Stimulated activated naive B cell treated with anti-CD40 and anti-IgM and Interleukin-4, amounts not matched to agents 10 μg/mL and 1 μg/mL and 100 μg/mL, for 72 hours (primary cell): ENCODE measurements at regions not wholly inside any gene's neighbourhood (a gene's known extent, or its start where the extent isn't known, plus 50 kb on each side); places are given as distances from the start of the nearest gene placed in this dataset.
A peak's percentile ranks its signal among the peaks of the same experiment; 100 is the strongest.

ENCODE experiments used
- ATAC-seq, 2 donors: fragments of 150-1000 bp; cut with Tn5 transposase; replicated peaks; 2 replicates each; pipeline ENCODE4 v1.10.0; 2021; ENCODE audit warnings: moderate library complexity in 1 of 2
- DNase-seq: peaks from one replicate; pipeline ENCODE4 v3.0.0; 2021
- H3K27ac Mint-ChIP-seq: one replicate; pipeline ENCODE4 v1.8.0; 2022; ENCODE audit warnings: mild to moderate bottlenecking, mixed read lengths
- H3K27me3 Mint-ChIP-seq, 2 donors: one replicate each; pipeline ENCODE4 v1.8.0; 2022; ENCODE audit warnings: mixed read lengths in 2 of 2
- H3K36me3 Mint-ChIP-seq, 2 donors: one replicate each; pipeline ENCODE4 v1.8.0; 2022; ENCODE audit warnings: mixed read lengths in 2 of 2, mild to moderate bottlenecking in 1 of 2
- H3K4me1 Mint-ChIP-seq, 2 donors: one replicate each; pipeline ENCODE4 v1.8.0; 2022; ENCODE audit warnings: mixed read lengths in 2 of 2, mild to moderate bottlenecking in 1 of 2
- H3K4me3 Mint-ChIP-seq, 2 donors: one replicate each; pipeline ENCODE4 v1.8.0; 2022; ENCODE audit warnings: mild to moderate bottlenecking in 2 of 2, mixed read lengths in 2 of 2, moderate library complexity in 1 of 2
- H3K9me3 Mint-ChIP-seq, 2 donors: one replicate each; pipeline ENCODE4 v1.8.0; 2022; ENCODE audit warnings: mixed read lengths in 2 of 2, mild to moderate bottlenecking in 1 of 2

DNA sequence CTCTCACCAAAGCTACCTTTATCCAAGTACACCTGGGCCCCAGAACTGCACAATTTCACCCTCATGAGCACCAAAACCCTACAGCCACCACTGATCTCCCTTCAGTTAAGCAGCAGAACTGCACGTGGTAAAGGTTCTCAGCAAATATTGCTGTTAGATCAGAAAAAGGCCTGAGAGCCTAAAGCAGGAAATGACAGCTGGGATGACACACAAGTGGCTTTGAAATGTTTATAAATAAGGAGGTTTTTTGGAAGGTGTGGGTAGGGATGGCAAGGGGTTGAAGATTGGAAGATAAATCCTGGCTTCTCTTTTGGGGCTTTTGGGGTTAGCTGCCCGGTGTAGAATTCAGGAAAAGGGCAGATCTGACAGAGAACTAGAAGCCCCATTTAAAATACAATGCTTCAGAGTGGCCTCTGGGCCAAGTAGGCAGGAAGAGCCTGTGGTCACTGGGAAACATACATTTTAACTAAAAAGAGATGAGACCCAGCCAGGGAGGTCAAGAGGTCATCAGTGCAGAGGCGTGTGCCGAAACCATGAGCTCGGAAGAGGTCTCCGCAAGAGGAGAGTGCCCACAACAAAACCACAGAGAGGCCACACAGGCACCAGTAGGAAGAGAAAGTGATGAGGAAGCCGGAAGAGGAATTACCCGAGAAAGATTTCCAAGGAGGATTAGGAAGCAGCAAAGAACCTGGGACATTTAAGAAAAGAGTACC lies 916.5 kb downstream of the NLGN4Y start:
- Mint-ChIP-seq H3K36me3 (no peaks in the 10 kb centered on the region), H3K27me3 (no peaks in the 10 kb centered on the region), H3K27ac (no peak overlapping the region), H3K4me3 (no peak overlapping the region), H3K4me1 (no peaks in the 10 kb centered on the region), H3K9me3 (peaks cover 0 to 2% of the 10 kb centered on the region in 2 donors)
- ATAC-seq: no peak
- no peak for DNase-seq

DNA sequence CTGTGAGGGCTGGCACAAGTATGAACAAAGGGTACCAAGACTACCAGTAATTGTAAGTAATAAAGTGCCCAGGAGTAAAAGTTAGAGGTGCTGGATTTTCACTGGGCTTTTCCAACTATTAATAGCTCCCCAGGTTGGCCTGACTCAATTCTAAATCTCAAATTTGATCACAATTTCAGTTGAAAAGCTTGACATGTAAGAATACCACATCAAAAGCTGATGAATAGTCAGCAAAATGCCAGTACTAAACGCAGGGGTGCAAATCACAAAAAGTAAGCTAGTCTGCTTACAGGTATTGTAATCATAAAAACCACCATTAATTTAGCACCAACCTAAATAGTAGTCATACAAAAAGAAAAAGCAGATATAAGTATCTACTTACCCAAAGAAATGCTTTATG lies 917.5 kb downstream of the NLGN4Y start:
- Mint-ChIP-seq H3K9me3 (peaks cover 0 to 2% of the 10 kb centered on the region in 2 donors), H3K4me3 (no peak overlapping the region), H3K27me3 (no peaks in the 10 kb centered on the region), H3K27ac (no peak overlapping the region), H3K36me3 (no peaks in the 10 kb centered on the region), H3K4me1 (no peaks in the 10 kb centered on the region)
- ATAC-seq: no peak
- DNase-seq: no peak

DNA sequence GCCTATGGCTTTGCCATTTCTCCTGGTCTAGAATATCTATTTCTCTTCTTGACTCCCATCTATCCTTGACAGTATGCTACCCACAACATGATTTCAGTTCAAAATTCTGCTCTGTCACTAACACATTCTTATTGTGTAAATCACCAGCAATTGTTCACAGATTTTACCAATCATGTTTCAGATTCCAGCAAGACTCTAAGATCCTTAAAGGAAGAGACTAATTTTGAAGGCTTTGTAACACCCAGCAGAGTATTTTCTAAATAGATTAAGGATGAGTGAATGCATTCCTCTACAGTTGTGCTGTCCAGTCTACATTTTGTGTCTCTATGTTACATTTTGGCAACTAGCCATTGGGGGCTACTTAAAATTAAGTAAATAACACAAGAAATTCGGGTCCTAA lies 921.5 kb downstream of the NLGN4Y start:
- no peak overlapping the region for H3K4me3 Mint-ChIP-seq
- no peak overlapping the region for H3K27ac Mint-ChIP-seq
- H3K27me3 Mint-ChIP-seq: no peaks in the 10 kb centered on the region
- DNase-seq (no peak), ATAC-seq (no peak)
- no peaks in the 10 kb centered on the region for H3K4me1 Mint-ChIP-seq
- no peaks in the 10 kb centered on the region for H3K9me3 Mint-ChIP-seq
- H3K36me3 Mint-ChIP-seq: no peaks in the 10 kb centered on the region

DNA sequence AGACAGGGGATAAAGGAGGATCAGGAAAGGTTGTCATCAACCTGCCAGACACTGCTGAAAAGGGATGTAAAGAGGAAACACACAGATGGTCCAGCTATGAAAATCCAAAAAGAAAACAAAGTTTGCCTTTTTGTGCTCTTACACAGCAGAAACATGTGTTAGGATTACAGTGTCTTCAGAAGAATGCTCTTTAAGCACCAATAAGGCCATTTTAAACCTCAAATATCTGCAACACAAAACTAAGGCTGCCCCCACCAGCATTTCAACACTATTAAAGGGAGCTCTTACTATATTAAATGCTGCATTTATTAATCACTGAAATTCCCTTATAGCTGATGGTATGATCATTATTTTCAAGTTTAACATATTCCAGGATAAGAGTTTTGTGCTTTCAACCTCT lies 922.5 kb downstream of the NLGN4Y start:
- H3K4me3 Mint-ChIP-seq: no peak overlapping the region
- DNase-seq (no peak), ATAC-seq (no peak)
- no peaks in the 10 kb centered on the region for H3K9me3 Mint-ChIP-seq
- H3K36me3 Mint-ChIP-seq: no peaks in the 10 kb centered on the region
- H3K4me1 Mint-ChIP-seq: no peaks in the 10 kb centered on the region
- H3K27ac Mint-ChIP-seq: no peak overlapping the region
- no peaks in the 10 kb centered on the region for H3K27me3 Mint-ChIP-seq

DNA sequence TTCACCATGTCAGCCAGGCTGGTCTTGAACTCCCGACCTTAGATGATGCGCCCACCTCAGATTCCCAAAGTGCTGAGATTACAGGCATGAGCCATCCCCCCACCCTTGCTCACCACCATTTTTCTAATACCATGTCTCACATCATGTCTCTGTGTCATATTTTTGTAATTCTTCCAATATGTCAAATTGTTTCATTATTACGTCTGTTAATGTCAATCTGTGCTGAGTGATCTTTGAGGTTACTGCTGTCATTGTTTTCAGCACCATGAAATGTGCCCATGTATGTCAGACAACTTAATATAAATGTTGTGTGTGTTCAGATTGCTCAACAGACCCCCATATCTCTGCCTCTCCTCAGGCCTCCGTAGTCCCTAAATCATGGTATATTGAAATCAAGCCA lies 923.6 kb downstream of the NLGN4Y start:
- no peaks in the 10 kb centered on the region for H3K27me3 Mint-ChIP-seq

DNA sequence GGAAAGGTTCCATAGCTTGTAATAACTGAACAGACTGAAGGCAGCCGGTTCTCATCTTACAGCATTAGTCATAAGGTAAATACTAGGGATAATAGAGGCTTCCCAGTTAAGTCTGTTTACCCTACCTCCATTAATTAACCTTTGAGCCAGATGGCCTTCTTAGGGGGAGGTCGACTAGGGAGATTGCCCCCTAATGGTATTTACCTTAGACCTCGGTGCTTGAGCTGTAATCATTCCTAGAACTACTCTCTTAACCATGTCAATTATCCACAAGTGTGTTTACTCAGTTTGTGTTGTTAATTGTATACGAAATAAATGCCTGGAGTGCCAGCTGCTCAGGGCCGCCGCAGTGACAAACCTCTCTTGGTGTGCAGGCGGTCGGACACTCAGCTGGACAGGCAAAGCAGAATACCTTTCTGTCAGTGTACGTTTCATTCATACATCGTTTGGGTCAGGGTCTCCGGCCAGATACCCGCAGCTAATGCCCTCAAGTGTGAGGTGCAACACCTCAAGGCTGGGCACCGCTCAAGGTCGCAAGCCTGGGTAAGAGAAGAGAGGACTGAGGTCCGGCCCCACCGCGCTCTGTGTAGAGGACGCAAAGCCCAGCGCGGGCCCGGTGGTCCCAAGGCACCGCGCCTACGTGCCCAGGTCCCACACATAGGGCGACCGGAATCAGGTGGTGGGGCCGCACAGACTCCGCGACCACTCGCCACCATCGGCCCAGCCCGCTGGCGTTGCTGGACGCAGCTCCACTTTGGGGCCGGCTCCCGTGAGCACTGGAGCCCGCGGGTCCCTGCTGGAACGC lies 931.0 kb downstream of the NLGN4Y start:
- DNase-seq (no peak), ATAC-seq (no peak)
- Mint-ChIP-seq H3K4me1 (no peaks in the 10 kb centered on the region), H3K27ac (no peak overlapping the region), H3K9me3 (no peaks in the 10 kb centered on the region), H3K4me3 (peak overlapping the region in 1 of 2 donors; percentile 39), H3K27me3 (no peaks in the 10 kb centered on the region), H3K36me3 (no peaks in the 10 kb centered on the region)

More for the DNA sequence above, 923.6 kb downstream of the NLGN4Y start:
- Mint-ChIP-seq H3K4me1 (no peaks in the 10 kb centered on the region), H3K9me3 (no peaks in the 10 kb centered on the region), H3K36me3 (no peaks in the 10 kb centered on the region), H3K4me3 (no peak overlapping the region), H3K27ac (no peak overlapping the region)
- DNase-seq (no peak), ATAC-seq (no peak)

DNA sequence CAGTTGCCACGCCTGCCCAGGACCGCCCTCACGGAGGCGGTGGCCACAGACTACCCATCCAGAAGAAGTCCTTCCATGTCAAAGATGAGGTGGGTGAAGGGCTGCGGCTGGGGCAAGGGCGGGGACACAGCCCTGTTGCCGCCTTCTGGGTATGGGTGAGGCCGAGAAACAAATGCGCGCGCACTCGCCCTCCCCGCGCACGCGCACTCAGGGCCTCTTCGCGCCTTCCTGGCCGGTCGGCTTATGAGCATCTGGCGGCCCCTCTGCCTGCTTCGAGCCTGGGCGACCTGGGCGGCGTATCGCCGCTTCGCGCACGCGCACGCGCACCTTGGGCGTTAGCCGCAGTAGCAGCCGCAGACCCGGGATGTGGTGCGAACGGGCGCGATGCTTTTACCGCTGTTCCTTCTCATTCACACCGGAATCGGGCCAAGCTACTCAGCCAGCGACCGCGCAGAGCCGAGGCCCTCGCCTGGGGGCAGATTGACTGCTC lies 931.7 kb downstream of the NLGN4Y start:
- DNase-seq: no peak
- Mint-ChIP-seq H3K9me3 (no peaks in the 10 kb centered on the region), H3K27ac (no peak overlapping the region)

DNA sequence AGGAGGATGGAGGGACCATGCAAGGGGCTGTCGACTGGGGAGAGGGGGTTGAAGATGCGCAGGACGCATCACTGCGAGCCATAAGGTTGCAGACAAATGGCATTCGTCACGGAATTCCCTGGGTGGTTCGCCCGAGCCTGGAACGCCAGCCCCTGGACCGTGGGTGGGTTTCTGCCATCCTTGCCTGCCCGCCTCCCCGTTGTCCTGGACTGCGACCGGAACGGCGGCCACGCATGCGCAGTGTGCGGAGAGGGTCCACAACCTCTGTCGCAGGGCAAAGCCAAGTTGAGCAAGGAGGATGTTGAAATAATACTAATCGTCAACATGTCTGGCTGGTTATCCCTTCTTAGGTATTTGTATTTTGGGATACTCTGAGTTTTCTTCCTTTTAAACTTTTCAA lies 932.2 kb downstream of the NLGN4Y start:
- no peaks in the 10 kb centered on the region for H3K27me3 Mint-ChIP-seq
- H3K27ac Mint-ChIP-seq: no peak overlapping the region
- no peaks in the 10 kb centered on the region for H3K4me1 Mint-ChIP-seq
- peak overlapping the region in 1 of 2 donors; percentile 39 for H3K4me3 Mint-ChIP-seq
- H3K9me3 Mint-ChIP-seq: no peaks in the 10 kb centered on the region
- no peaks in the 10 kb centered on the region for H3K36me3 Mint-ChIP-seq
- ATAC-seq: no peak
- DNase-seq: no peak

More for the DNA sequence above, 931.7 kb downstream of the NLGN4Y start:
- Mint-ChIP-seq H3K4me3 (peak overlapping the region in 1 of 2 donors; percentile 39), H3K27me3 (no peaks in the 10 kb centered on the region), H3K4me1 (no peaks in the 10 kb centered on the region), H3K36me3 (no peaks in the 10 kb centered on the region)
- ATAC-seq: peak in 1 of 2 donors; percentile 83

DNA sequence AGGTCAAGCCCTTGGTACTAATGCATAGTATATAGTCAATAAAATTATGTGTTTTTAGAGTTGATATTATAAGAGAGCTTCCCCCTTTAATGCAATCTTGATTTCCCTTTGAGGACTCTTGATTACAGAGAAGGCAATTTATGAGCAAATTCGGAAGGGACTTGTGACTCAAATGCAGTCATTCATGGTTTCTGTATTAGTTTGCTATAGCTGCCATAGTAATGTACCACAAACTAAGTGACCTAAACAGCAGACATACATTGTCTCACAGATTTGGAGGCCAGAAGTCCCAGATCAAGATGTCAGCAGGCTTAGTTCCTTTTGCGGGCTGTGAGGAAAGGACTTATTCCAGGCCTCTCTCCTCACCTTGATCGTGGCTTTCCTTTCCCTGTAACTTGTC lies 933.4 kb downstream of the NLGN4Y start:
- no peak for ATAC-seq
- H3K36me3 Mint-ChIP-seq: no peaks in the 10 kb centered on the region
- no peak overlapping the region for H3K4me3 Mint-ChIP-seq
- H3K27me3 Mint-ChIP-seq: no peaks in the 10 kb centered on the region
- no peak overlapping the region for H3K27ac Mint-ChIP-seq
- no peaks in the 10 kb centered on the region for H3K4me1 Mint-ChIP-seq
- H3K9me3 Mint-ChIP-seq: no peaks in the 10 kb centered on the region
- DNase-seq: no peak

DNA sequence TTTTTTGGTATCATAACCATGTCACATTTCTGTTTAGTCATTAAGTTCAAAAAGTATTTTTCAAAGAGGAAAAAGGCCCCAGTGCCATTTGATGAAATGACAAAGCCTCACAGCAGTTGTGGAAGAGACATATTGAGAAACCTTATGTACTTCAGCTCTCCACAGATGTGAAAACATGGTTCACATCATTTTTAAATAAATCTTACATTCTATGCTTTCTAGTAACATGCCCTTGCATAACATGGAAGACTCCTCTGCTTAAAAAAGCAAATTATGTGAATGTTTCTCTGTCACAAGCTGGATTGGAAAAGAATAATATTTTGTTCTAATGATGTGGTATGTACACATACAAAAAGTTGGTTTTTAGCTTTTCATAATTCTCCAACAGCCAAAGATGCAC lies 934.1 kb downstream of the NLGN4Y start:
- H3K9me3 Mint-ChIP-seq: no peaks in the 10 kb centered on the region
- no peaks in the 10 kb centered on the region for H3K4me1 Mint-ChIP-seq
- DNase-seq (no peak), ATAC-seq (no peak)
- no peaks in the 10 kb centered on the region for H3K27me3 Mint-ChIP-seq
- no peak overlapping the region for H3K4me3 Mint-ChIP-seq
- H3K27ac Mint-ChIP-seq: no peak overlapping the region
- no peaks in the 10 kb centered on the region for H3K36me3 Mint-ChIP-seq

DNA sequence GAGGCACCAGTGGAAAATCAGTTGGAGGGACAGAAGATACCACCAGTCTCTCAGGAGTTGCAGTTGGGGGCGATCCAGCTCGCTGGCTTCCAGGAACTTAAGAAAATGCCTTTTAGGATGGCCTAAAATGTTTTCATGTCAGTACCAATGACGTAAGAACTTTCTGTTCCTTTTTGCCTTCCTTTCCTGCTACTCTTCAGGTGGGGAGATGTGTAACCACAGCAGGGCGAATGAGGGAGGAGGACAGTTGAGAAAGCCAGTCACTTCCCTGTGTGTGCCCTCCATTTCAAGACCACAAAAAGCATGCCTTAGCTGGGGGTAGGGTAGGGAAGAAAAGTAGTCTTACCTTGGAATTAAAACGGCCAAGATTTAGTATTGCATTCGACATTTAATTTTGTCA lies 941.6 kb downstream of the NLGN4Y start:
- H3K9me3 Mint-ChIP-seq: no peaks in the 10 kb centered on the region
- ATAC-seq (no peak), DNase-seq (no peak)
- H3K4me3 Mint-ChIP-seq: no peak overlapping the region
- H3K27ac Mint-ChIP-seq: no peak overlapping the region
- H3K27me3 Mint-ChIP-seq: no peaks in the 10 kb centered on the region
- H3K4me1 Mint-ChIP-seq: no peaks in the 10 kb centered on the region
- H3K36me3 Mint-ChIP-seq: no peaks in the 10 kb centered on the region

DNA sequence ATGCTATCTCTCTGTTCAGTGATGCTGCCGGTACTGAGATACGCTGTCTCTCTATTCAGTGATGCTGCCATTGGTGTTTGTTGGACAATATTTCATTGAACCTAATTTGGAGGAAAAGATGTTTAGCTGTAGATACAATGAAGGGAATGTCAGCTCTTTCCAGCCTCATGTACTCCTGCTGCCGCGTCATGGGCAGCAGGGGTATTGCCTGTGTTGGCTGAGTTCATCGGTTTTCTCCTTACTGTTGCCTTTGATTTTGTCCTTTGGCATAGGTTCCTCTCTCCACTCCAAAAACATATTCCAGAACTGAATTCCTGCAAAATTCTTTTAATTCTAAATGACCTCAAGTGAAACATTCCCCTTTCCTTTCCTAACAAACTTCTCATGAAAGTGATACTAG lies 942.6 kb downstream of the NLGN4Y start:
- Mint-ChIP-seq H3K27me3 (no peaks in the 10 kb centered on the region), H3K9me3 (no peaks in the 10 kb centered on the region), H3K4me3 (no peak overlapping the region), H3K36me3 (no peaks in the 10 kb centered on the region), H3K27ac (no peak overlapping the region), H3K4me1 (no peaks in the 10 kb centered on the region)
- DNase-seq (no peak), ATAC-seq (no peak)

DNA sequence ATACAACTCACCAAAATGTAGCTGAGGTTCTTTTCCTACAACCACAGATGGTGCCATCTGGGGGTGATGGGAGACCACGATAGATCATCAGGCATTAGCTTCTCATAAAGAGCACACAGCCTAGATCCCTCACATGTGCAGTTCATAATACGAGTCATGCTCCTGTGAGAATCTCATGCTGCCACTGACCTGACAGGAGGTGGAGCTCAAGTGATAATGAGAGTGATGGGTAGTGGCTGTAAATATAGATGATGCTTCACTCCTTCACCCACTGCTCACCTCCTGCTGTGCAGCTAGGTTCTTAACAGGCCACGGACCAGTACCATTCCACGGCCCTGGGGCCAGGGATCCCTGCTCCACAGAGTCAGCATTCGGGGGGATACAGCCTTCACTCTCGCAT lies 943.8 kb downstream of the NLGN4Y start:
- Mint-ChIP-seq H3K4me3 (no peak overlapping the region), H3K9me3 (no peaks in the 10 kb centered on the region), H3K27me3 (no peaks in the 10 kb centered on the region), H3K27ac (no peak overlapping the region), H3K36me3 (no peaks in the 10 kb centered on the region), H3K4me1 (no peaks in the 10 kb centered on the region)
- DNase-seq (no peak), ATAC-seq (no peak)

DNA sequence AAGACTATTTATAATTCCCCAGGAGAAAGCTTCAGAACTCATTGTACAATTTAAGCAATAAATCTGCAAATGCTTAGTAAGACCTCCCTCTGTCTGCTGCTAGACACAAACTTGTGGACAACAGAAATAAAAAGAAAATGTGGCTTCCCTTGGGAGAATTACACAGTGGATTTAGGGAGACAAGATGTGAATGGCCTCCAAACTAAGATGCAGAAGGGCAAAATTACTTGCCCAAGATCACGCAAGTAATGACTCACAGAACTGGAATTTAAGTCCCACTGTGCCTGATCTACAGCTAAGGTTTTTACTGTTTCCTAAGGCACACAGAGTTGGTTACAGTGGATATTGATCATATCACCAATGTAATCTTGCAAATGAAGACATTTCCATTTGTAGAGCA lies 947.0 kb downstream of the NLGN4Y start:
- no peak overlapping the region for H3K4me3 Mint-ChIP-seq
- ATAC-seq (no peak), DNase-seq (no peak)
- H3K9me3 Mint-ChIP-seq: no peaks in the 10 kb centered on the region
- H3K36me3 Mint-ChIP-seq: no peaks in the 10 kb centered on the region
- H3K27ac Mint-ChIP-seq: no peak overlapping the region
- no peaks in the 10 kb centered on the region for H3K4me1 Mint-ChIP-seq
- H3K27me3 Mint-ChIP-seq: no peaks in the 10 kb centered on the region

DNA sequence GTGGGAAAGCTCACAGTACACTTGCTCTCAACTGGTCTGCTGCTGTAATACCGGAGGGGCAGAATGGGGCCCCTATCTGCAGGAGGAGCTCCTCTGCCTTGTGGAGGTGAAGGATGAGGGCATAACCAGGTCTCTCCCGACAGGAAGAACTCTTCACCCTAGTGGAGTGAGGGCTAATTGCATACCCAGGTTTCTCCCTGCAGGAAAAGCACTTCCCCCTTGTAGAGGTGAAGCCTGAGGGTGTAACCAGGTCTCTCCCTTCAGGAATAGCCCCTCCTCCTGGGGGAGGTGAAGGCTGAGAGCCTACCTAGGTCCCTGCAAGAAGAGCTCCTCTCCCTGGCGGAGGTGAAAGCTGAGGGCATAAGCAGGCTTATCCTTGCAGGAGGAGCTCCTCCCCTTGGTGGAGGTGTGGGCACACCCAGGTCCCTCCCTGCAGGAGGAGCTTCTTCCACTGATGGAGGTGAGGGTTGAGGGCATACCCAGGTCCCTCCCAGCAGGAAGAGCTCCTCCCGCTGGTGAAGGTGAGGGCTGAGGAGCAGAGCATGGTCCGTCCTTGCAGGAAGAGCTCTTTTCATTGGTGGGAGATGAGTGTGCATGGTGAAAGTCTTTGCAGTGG lies 954.1 kb downstream of the NLGN4Y start:
- Mint-ChIP-seq H3K9me3 (peaks cover 0 to 3% of the 10 kb centered on the region in 2 donors), H3K27me3 (no peaks in the 10 kb centered on the region)
- no peak for ATAC-seq

More for the DNA sequence above, 954.1 kb downstream of the NLGN4Y start:
- Mint-ChIP-seq H3K4me3 (no peak overlapping the region), H3K4me1 (no peaks in the 10 kb centered on the region), H3K36me3 (no peaks in the 10 kb centered on the region), H3K27ac (no peak overlapping the region)
- no peak for DNase-seq
